ENCODE measurements at regions not wholly inside any gene's neighbourhood (a gene's known extent, or its start where the extent isn't known, plus 50 kb on each side); places are given as distances from the start of the nearest gene placed in this dataset.

- TF ChIP-seq CTCF (IDR thresholded peaks at IDR 0.05) (no peak), POLR2A (IDR thresholded peaks at IDR 0.05) (no peak), POLR2AphosphoS5 (IDR thresholded peaks at IDR 0.05) (no peak), EP300 (IDR thresholded peaks at IDR 0.05; ENCODE audit: low read depth) (no peak)
Measured at GRCh38 chr4:132001542-132001941, 1147.6 kb upstream of the PCDH10 start.
